ENCODE measurements at regions not wholly inside any gene's neighbourhood (a gene's known extent, or its start where the extent isn't known, plus 50 kb on each side); places are given as distances from the start of the nearest gene placed in this dataset.
A peak's percentile ranks its signal among the peaks of the same experiment; 100 is the strongest.

- Histone ChIP-seq H3K4me3 (no peak overlapping the region), H3K27ac (no peak overlapping the region), H3K36me3 (no peaks in the 10 kb centered on the region), H3K4me1 (no peaks in the 10 kb centered on the region), H3K27me3 (no peaks in the 10 kb centered on the region), H3K9me3 (no peaks in the 10 kb centered on the region)
- no peak for DNase-seq (ENCODE audit: low spot score)
- no peak for TF ChIP-seq CTCF (IDR thresholded peaks at IDR 0.05)
Measured at GRCh38 chr13:91074091-91074490, 273.4 kb upstream of the MIR17HG start.

- no peaks in the 10 kb centered on the region for H3K27me3 ChIP-seq
- no peak for TF ChIP-seq CTCF (IDR thresholded peaks at IDR 0.05)
- H3K9me3 ChIP-seq = no peaks in the 10 kb centered on the region
Measured at GRCh38 chr13:91076830-91077229, 270.7 kb upstream of the MIR17HG start.

GRCh38 chr13:91078093-91078679 lies 269.3 kb upstream of the MIR17HG start:
- H3K27me3 ChIP-seq = no peaks in the 10 kb centered on the region
- no peaks in the 10 kb centered on the region for H3K4me1 ChIP-seq
- DNase-seq (ENCODE audit: low spot score) = no peak
- TF ChIP-seq CTCF (IDR thresholded peaks at IDR 0.05) = peak; percentile 15 to 49
- H3K36me3 ChIP-seq = no peaks in the 10 kb centered on the region
- H3K4me3 ChIP-seq = no peak overlapping the region
- no peak overlapping the region for H3K27ac ChIP-seq
- no peaks in the 10 kb centered on the region for H3K9me3 ChIP-seq

More at GRCh38 chr13:91076830-91077229, 270.7 kb upstream of the MIR17HG start:
- no peaks in the 10 kb centered on the region for H3K36me3 ChIP-seq
- no peak overlapping the region for H3K27ac ChIP-seq
- DNase-seq (ENCODE audit: low spot score) = no peak
- H3K4me3 ChIP-seq = no peak overlapping the region
- no peaks in the 10 kb centered on the region for H3K4me1 ChIP-seq

GRCh38 chr13:91079176-91079575 lies 268.3 kb upstream of the MIR17HG start:
- TF ChIP-seq CTCF (IDR thresholded peaks at IDR 0.05) = no peak

GRCh38 chr13:91085127-91085526 lies 262.4 kb upstream of the MIR17HG start:
- H3K4me3 ChIP-seq = no peak overlapping the region
- no peak for TF ChIP-seq CTCF (IDR thresholded peaks at IDR 0.05)
- no peaks in the 10 kb centered on the region for H3K27me3 ChIP-seq
- no peaks in the 10 kb centered on the region for H3K9me3 ChIP-seq
- H3K4me1 ChIP-seq = no peaks in the 10 kb centered on the region
- H3K36me3 ChIP-seq = no peaks in the 10 kb centered on the region
- H3K27ac ChIP-seq = no peak overlapping the region
- DNase-seq (ENCODE audit: low spot score) = no peak

More at GRCh38 chr13:91079176-91079575, 268.3 kb upstream of the MIR17HG start:
- Histone ChIP-seq H3K27ac (no peak overlapping the region), H3K4me3 (no peak overlapping the region), H3K27me3 (no peaks in the 10 kb centered on the region), H3K36me3 (no peaks in the 10 kb centered on the region), H3K4me1 (no peaks in the 10 kb centered on the region), H3K9me3 (no peaks in the 10 kb centered on the region)
- no peak for DNase-seq (ENCODE audit: low spot score)

Measured in right atrium auricular region (tissue), 2 donors.